IPS-18c (cell line): ENCODE measurements at regions not wholly inside any gene's neighbourhood (a gene's known extent, or its start where the extent isn't known, plus 50 kb on each side); places are given as distances from the start of the nearest gene placed in this dataset.

Source experiments
- H3K4me3 ChIP-seq: 2 replicates; pipeline ENCODE4 v1.7.0; 2013; ENCODE audit warnings: low read depth, mild to moderate bottlenecking, low read length, moderate library complexity; ENCODE audit not compliant: insufficient read depth
- H3K9me3 ChIP-seq: one replicate; pipeline ENCODE4 v1.6.1; 2013; ENCODE audit warnings: mild to moderate bottlenecking, low read length, moderate library complexity; ENCODE audit not compliant: control insufficient read depth, insufficient read depth

- Histone ChIP-seq H3K4me3 (no peak overlapping the region), H3K9me3 (no peaks in the 10 kb centered on the region)
These were observed 557.5 kb downstream of the DNAJB9 start for GRCh38 chr7:109127145-109127544.

- H3K9me3 ChIP-seq = peaks cover 4% of the 10 kb centered on the region
- no peak overlapping the region for H3K4me3 ChIP-seq
These were observed 561.5 kb downstream of the DNAJB9 start for GRCh38 chr7:109131141-109131540.

- H3K9me3 ChIP-seq = peaks cover 4% of the 10 kb centered on the region
- no peak overlapping the region for H3K4me3 ChIP-seq
These were observed 567.2 kb downstream of the DNAJB9 start for GRCh38 chr7:109136893-109137292.

- H3K4me3 ChIP-seq = no peak overlapping the region
- no peaks in the 10 kb centered on the region for H3K9me3 ChIP-seq
These were observed 585.1 kb downstream of the DNAJB9 start for GRCh38 chr7:109154748-109155147.

GRCh38 chr7:109158246-109158645 is 588.6 kb downstream of the DNAJB9 start:
- H3K9me3 ChIP-seq = no peaks in the 10 kb centered on the region
- no peak overlapping the region for H3K4me3 ChIP-seq

GRCh38 chr7:109176661-109177060 is 607.0 kb downstream of the DNAJB9 start:
- H3K9me3 ChIP-seq = no peaks in the 10 kb centered on the region
- no peak overlapping the region for H3K4me3 ChIP-seq

- Histone ChIP-seq H3K4me3 (no peak overlapping the region), H3K9me3 (no peaks in the 10 kb centered on the region)
These were observed 608.7 kb downstream of the DNAJB9 start for GRCh38 chr7:109178342-109178741.

- H3K9me3 ChIP-seq = no peaks in the 10 kb centered on the region
- H3K4me3 ChIP-seq = 0 out of 2 replicates have a peak overlapping the region, but pooled peaks have one; percentile 5
These were observed 609.9 kb downstream of the DNAJB9 start for GRCh38 chr7:109179601-109180000.

- Histone ChIP-seq H3K9me3 (no peaks in the 10 kb centered on the region), H3K4me3 (no peak overlapping the region)
These were observed 621.2 kb downstream of the DNAJB9 start for GRCh38 chr7:109190766-109191398.

- no peaks in the 10 kb centered on the region for H3K9me3 ChIP-seq
- no peak overlapping the region for H3K4me3 ChIP-seq
These were observed 636.5 kb downstream of the DNAJB9 start for GRCh38 chr7:109206196-109206595.

GRCh38 chr7:109213081-109213480 is 643.4 kb downstream of the DNAJB9 start:
- no peak overlapping the region for H3K4me3 ChIP-seq
- no peaks in the 10 kb centered on the region for H3K9me3 ChIP-seq

GRCh38 chr7:109215341-109215740 is 645.7 kb downstream of the DNAJB9 start:
- Histone ChIP-seq H3K4me3 (no peak overlapping the region), H3K9me3 (no peaks in the 10 kb centered on the region)

- H3K9me3 ChIP-seq = no peaks in the 10 kb centered on the region
- H3K4me3 ChIP-seq = no peak overlapping the region
These were observed 654.4 kb downstream of the DNAJB9 start for GRCh38 chr7:109224100-109224499.

GRCh38 chr7:109226699-109227098 is 657.0 kb downstream of the DNAJB9 start:
- no peak overlapping the region for H3K4me3 ChIP-seq
- H3K9me3 ChIP-seq = no peaks in the 10 kb centered on the region

GRCh38 chr7:109235316-109235715 is 665.6 kb downstream of the DNAJB9 start:
- Histone ChIP-seq H3K4me3 (no peak overlapping the region), H3K9me3 (peaks cover 5% of the 10 kb centered on the region)

GRCh38 chr7:109246330-109247077 is 676.8 kb downstream of the DNAJB9 start:
- no peaks in the 10 kb centered on the region for H3K9me3 ChIP-seq
- H3K4me3 ChIP-seq = no peak overlapping the region

- Histone ChIP-seq H3K9me3 (no peaks in the 10 kb centered on the region), H3K4me3 (no peak overlapping the region)
These were observed 687.3 kb downstream of the DNAJB9 start for GRCh38 chr7:109256762-109257560.

- Histone ChIP-seq H3K4me3 (no peak overlapping the region), H3K9me3 (no peaks in the 10 kb centered on the region)
These were observed 689.5 kb downstream of the DNAJB9 start for GRCh38 chr7:109259151-109259550.
